HG03196 (cell line): ENCODE measurements at regions not wholly inside any gene's neighbourhood (a gene's known extent, or its start where the extent isn't known, plus 50 kb on each side); places are given as distances from the start of the nearest gene placed in this dataset.
"Not testable (repeated sequence)": the region's sequence is repeated elsewhere in the genome, so short reads cannot be mapped to it uniquely, and the experiment has no call there.

Experiments used
- ATAC-seq: cut with Tn5 transposase; IDR thresholded peaks from one replicate; pipeline ENCODE4 v1.9.1; 2021; ENCODE audit not compliant: unreplicated experiment

DNA sequence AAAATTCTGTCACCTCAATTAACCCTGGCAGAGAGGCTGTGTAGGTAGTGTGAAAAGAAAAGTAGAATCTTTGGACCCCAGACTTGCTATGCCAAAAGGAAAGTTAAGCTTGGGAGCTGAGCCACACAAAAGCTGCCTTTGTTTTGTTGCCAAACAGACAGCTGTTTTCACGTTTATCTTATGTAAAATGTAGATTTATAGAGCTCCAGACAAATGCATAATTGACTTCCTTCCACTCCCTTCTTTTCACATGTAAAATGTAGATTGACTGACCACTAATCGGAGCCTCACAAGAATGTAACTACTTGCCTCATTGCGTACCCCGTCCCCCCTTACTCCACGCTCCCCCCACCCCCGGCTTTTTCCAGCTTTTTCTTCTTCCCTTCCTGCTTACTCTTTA lies 2302.2 kb upstream of the RAG2 start:
- ATAC-seq, result no peak

DNA sequence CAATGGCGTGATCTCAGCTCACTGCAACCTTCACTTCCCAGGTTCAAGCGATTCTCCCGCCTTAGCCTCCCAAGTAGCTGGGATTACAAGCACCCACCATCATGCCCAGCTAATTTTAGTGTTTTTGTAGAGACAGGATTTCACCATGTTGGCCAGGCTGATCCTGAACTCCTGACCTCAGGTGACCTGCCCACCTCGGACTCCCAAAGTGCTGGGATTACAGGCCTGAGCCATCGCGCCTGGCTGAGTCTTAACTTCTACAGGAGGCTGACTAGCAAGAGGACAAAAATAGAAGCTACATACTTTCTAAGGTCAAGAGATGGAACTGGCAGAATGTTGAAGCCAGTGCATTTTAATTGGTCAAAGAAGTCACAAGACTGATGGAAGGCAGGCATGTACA lies 2296.2 kb upstream of the RAG2 start:
- ATAC-seq, result not testable (repeated sequence)

DNA sequence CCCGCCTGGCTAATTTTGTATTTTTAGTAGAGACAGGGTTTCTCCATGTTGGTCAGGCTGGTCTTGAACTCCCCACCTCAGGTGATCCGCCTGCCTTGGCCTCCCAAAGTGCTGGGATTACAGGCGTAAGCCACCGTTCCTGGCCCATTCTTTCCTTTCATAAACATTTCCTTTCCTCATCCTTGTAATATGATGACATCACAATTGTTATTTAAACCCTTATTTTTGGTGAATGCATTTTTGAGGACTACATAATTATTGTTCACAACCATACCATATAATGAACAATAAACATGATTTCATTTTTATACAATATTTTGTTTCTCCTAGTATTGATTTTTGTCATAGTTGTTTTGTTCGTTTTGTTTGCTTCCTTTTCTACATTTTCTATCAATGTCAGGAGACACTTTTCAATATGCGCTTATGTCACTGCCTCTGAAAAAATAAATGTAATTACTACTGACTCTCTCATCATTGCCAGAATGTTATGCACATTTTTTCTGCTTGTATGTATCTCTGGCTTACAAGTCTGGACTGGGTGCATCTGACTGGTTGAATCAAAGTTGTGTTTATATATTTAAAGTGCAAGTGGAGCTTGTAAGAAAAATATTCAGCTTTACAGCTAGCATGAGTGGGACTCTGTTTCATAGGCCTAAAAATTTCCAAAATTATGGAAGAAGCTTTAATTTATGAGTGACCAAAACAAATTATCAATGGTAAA lies 2286.3 kb upstream of the RAG2 start:
- ATAC-seq, result no peak

DNA sequence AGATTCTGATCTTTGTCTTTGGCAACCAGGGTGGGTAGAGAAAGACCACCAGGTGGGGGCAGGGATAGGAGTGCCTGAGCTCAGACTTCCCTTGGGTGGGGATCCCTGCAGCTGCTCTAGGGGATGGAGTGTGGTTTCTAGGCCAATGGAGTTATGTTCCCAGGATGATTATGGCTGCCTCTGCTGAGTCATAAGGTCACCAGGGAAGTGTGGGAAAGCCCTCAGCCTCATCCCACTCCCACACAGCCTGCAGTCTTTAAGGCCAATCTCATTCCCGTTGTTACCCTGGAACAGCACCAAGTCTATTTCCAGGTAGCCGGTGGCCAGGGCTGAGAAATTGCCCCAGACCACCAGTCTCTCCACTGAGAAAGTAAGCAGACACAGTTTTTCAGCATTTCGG lies 2269.3 kb upstream of the RAG2 start:
- ATAC-seq, result no peak

DNA sequence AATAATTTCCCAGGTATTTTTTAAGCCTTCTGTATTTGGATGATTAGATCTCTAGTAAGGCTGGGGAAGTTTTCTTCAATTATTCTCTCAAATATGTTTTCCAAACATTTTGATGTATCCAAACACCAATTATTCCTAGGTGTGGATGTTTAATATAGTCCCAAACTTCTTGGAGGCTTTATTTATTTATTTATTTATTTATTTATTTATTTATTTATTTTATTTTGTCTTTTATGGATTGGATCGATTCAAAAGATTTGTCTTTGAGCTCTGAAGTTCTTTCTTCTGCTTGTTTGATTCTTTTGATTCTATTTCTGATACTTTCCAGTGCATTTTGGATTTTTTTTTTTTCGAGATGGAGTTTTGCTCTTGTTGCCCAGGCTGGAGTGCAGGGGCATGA lies 2267.9 kb upstream of the RAG2 start:
- no peak for ATAC-seq

DNA sequence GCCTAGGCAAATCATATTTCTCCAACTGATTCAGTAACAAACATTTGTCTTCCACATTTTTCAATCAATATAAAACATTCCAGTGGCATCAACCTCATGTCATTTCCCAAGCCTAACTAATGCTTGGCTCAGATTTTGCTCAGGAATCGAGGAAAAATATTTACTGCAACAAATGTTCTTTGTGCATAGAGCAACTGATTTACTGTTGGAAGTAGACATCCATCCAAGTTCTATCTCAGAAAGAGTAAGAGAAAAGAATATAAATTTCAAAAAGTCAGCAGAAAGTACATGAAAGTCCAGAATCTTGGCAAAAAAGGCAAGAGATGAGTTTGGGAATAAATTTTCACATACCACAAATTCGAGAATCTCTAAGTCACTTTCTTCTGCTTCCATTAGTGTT lies 2245.0 kb upstream of the RAG2 start:
- ATAC-seq, result no peak

DNA sequence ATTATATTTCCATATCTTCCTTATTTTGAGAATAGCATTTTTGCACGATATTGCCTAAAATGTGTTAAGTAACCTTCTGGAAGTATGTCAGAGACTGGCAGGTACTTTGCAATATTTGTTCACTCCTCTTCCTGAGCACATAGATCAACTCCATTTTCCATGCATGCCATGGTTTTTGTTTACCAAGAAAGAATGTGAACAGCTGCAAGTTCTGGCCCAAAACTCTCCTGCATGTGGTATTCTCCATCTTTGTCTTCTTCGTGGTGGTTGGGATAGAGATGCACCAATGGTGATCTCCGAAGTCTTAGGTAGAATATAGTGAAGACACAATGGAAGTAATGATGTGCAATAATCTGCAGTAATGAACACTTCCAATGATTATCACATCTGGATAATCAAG lies 2241.0 kb upstream of the RAG2 start:
- no peak for ATAC-seq

DNA sequence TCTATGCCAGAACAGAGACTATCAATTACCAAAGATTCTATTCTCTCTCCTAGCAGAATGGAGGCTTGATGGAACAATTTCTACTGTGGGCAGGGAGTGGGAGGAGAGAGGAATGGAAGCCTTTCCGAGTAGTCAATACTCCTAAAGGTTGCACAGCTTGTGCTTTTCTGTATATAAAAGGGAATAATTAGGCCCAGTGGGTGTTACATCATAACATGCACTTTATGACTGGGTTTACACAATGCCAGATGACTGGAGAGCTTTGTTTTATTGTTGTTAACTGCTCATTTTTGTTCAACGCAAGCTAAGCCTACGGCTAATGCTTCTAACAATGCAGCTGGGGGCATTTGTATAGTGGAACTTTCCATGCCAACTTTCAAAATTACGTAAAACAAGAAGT lies 2237.9 kb upstream of the RAG2 start:
- ATAC-seq, result no peak

DNA sequence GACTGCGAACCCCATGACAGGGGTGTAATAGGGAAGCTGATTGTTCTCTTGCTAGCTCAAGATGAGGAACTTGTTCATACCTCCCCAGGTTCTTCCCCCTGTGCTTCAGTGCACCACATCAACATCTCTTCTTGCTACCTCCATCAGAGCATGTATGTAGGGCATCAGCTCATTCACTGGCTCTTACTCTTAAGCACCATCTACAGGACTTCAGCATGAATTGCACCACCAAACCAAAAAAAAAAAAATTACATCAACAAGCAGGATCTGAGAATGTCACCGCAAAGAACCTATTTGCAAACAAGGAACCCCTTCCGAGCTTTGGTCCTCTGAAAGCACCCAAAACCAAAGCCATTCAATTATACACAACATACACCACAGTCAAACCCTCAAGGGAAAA lies 2226.5 kb upstream of the RAG2 start:
- no peak for ATAC-seq

DNA sequence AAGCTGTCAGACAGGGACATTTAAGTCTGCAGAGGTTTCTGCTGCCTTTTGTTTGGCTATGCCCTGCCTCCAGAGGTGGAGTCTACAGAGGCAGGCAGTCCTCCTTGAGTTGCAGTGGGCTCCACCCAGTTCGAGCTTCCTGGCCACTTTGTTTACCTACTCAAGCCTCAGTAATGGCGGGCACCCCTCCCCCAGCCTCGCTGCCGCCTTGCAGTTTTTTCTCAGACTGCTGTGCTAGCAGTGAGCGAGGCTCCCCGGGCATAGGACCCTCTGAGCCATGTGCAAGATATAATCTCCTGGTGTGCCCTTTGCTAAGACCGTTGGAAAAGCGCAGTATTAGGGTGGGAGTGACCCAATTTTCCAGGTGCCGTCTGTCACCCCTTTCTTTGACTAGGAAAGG lies 2223.8 kb upstream of the RAG2 start:
- ATAC-seq, result not testable (repeated sequence)

DNA sequence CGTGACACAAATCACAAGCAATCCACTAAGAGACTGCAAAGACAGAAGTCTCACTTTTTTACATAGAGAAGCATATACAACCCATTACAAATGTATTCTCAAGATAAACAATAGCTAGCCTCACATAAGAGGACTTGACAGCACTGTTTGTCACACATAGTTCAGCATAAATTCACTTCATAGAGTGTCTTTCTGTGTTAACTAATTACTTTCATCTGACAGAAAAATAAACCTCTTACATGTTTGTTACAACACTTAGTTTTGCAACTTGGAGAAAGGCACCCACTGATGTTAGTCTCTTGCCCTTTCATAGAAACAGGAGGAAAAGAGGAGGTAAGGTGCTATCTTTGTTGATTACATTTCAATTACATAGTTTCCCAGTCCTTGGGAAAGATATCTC lies 2221.9 kb upstream of the RAG2 start:
- ATAC-seq, result no peak

DNA sequence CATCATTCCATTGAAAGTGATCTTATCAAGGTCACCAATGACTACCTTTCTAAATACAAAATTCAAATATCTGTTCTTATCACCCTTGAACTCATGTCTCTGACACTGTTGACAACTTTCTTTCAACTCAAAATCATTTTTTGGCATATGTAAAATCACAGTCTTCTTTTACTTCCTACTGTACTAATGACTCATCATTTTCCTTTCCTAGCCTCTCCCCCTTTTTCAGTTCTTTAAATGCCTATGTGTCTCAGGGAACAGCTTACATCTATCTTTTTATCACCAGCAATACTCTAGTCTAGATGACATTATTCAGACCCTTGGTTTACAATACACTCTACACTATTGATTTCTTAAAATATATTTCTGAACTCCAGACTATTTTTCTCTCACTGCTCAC lies 2220.7 kb upstream of the RAG2 start:
- no peak for ATAC-seq

DNA sequence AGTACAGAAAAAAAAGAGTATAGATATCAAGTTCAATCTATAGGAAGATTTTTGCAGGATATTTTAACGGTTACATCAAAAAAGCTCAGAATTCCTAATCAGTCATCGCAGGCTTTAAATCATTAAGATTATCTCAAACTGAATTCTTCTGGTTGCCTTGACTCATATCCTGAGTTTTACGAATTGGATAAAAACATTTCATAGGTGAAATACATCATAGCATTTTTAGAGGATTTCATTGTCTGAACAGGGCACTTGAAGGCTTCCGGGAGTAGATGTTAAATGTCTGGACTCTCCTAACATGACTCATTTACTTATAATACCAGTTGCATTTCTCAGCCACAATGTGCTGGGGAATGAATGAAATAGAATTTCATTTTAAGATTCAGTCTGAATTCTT lies 2216.6 kb upstream of the RAG2 start:
- no peak for ATAC-seq

DNA sequence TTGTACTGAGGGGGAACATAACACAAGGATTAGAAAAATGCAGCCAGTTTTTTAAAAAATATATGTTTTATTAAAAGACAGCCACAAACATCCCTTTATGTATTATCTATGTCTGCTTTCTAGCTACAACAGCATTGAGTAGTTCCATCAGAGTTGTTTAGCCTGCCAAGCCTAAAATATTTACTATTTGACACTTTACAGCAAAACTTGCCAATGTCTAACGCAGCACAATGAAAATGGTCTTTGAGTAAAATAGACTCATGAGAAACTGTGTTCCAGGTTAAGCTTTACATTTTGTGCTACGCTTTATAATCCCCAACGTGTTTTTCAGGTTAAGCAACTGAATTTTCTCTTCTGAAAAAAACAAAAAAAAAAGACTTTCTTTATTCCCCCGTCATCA lies 2211.5 kb upstream of the RAG2 start:
- no peak for ATAC-seq

DNA sequence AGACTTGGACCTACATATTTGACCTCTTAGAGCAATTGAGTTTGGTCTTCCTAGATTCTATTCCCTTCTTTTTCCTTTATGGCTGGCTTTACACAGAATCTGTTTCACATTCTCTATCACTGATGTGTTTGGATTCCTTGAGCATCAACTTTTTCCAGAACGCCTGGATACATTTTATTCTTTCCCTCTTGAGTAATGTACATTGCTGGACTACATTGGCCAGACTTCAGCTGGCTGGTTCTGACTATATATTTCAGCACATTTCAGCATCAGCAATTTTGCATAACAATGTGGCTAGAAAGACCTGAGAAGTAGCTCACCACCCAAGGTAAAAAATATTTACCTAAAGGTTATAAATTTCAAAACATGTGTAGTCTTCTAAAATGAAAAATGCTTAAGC lies 2198.2 kb upstream of the RAG2 start:
- no peak for ATAC-seq

DNA sequence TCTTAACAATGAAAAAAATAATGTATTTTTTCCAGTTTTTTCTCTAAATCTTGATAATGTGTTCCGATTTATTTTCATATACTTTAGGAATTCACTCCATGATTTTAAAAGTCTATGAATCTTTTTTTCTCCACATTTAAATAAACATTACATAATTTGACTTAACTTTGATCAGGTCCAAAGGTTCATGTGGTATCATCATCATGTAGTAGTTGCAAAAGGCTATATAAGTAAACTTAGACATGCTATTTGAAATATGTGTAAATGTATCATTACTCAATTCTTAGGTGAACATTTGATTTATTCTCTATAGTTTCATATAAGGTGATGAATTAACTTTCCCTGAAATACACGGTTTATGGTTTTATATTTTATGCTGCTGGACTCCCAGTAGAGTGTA lies 2197.0 kb upstream of the RAG2 start:
- ATAC-seq, result no peak

DNA sequence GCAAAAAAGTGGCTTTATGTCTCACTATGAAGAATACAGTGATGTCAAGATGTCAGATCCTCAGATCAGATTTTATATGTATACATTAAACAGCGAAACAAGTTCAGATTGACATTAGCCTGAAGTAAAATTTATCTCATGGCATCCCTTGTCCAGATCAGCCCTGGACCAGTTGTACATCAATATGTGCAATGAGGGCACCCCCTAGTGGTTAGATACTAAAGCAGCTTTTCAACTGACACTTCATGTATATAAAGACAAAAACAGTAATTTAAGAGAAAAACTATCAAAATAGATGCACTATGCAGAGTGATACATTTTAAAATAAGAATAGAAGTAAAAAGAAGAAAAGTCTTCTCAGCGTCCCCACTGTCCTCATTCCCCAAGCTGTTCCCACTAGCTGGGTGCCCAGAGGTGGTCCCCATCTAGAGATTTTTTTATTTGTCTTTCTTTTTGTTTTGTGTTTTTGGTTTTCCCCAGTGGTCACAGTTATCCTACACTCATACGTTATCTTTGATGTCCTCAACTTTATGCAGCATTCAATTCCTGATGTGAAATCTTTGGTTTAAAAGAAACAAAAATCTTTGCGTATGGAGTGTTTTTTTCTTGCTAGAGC lies 2193.4 kb upstream of the RAG2 start:
- ATAC-seq, result no peak

DNA sequence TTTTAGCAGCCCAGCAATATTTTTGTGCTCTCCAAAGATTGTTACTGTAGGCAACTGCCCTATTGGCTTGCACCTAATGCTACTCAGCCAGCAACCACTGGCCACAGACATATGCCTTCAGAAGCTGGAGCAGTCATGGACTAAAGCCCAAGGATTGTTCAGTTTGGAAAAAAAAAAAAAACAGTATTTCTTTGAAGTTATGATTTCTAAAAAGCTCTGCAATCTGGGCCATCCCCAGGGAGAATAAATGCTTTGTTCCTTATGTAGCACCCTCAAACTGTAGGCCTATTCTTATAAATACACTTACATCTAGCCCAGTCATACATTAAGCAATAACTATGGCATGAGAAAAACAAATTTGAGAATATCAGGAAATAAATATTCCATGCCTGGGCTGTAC lies 2190.5 kb upstream of the RAG2 start:
- no peak for ATAC-seq

DNA sequence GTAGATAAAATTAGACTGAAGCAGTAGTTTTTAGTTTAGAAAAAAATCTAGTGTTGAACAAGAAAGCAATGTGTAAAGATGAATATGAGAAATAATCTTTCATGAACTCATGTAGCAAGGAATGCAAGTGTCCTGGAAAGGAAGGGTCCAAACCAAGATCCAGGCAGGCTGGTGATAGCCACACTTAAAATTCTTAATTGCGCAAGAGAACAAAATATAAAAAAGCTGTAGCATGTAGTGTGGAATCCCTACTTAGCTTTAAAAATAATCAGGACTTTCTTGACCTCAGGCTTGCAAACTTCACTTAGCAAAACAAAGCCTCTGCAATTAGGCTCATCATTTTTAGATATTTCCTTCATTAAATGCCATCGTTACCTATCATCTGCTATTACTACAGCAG lies 2186.1 kb upstream of the RAG2 start:
- ATAC-seq, result no peak

DNA sequence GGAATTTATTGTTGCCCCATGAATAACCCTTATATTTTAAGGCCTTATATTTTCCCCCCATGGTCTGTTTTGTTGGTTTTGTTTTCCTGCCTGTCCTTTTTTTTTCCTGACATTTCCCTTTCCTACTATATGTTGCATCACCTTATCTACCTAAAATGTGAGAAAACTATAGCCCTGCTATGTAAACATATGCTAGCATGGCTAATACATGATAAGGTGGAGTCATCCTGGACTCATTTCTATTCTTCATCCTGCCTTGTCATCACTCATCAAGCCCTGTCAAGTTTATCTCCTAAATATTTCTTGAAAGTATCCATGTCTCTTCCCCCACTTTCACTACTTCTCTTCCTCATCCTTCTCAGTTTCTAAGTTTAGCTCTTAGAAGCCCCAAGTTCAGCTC lies 2168.8 kb upstream of the RAG2 start:
- ATAC-seq, result no peak

DNA sequence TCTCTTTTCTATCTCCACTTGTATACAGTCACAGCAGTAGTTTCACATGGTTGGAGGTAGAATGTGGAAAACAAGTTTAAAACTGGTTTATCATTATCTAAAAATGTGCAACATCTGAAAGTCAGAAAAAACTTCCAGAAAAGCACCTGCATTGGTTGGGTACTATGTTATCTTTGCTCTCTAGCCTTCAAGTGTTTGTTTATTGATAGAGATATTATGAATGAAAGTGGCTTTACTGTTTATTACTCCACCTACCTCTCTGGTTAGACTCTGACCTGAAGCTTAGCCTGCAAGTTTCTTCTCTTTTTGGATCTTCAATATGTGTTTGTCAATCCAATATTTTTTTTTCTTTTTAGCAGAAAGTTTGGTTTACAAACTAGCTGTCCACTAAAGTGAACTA lies 2161.4 kb upstream of the RAG2 start:
- no peak for ATAC-seq

DNA sequence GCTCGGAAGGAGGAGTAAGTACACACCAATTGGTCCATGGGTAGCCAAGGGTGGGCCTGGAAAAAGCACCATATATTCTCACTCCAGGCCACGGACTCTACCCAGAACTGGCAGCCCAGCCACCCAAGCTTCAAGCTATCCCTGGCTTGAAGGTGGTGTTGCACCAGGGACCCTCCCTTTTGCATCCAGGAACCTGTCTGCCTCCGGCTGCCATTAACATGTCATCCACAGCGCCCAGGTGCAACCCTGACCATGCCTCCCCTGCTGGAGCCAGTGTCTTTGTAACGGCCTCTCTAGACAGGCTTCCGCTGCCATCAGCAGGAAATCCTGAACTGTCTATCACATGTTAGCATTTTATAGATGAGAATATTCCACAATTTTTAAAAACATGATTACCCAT lies 2158.5 kb upstream of the RAG2 start:
- ATAC-seq, result no peak

DNA sequence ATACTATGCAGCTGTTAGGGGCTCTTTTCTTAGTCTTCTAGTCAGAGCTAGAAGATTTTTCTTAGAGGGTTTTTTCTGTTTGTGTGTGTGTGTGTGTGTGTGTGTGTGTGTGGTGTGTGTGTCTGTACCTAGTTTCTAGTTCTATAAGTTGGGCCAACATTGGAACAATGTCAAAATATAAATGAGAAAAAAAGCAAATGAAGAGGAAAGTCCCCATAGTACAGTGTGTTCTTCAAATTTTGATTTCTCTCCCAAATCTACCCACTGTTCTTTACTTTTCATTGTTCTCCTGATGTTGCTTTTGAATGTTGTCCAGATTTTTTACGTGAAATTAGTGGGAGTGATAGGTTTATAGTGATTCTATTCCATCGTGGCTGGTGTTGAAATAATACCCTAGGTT lies 2153.4 kb upstream of the RAG2 start:
- no peak for ATAC-seq
